ENCODE measurements at regions not wholly inside any gene's neighbourhood (a gene's known extent, or its start where the extent isn't known, plus 50 kb on each side); places are given as distances from the start of the nearest gene placed in this dataset.
A peak's percentile ranks its signal among the peaks of the same experiment; 100 is the strongest.

- DNase-seq (ENCODE audit: low spot score) (peak; percentile 35), ATAC-seq (no peak)
These were observed 126.0 kb upstream of the RET start for GRCh38 chr10:42950606-42951485.

- DNase-seq (ENCODE audit: low spot score) (peak; percentile 48), ATAC-seq (peak; percentile 81)
These were observed 125.2 kb upstream of the RET start for GRCh38 chr10:42951486-42952251.

GRCh38 chr10:42952349-42952748, 124.5 kb upstream of the RET start:
- peak; percentile 49 for DNase-seq (ENCODE audit: low spot score)
- peak; percentile 89 for ATAC-seq

GRCh38 chr10:42952931-42953683, 123.8 kb upstream of the RET start:
- no peak for ATAC-seq
- DNase-seq (ENCODE audit: low spot score) = peak; percentile 32

GRCh38 chr10:42953684-42954674, 122.9 kb upstream of the RET start:
- ATAC-seq = no peak
- DNase-seq (ENCODE audit: low spot score) = peak; percentile 39

GRCh38 chr10:42954766-42955492, 121.9 kb upstream of the RET start:
- DNase-seq (ENCODE audit: low spot score) (peak; percentile 28), ATAC-seq (no peak)

GRCh38 chr10:42955493-42955889, 121.4 kb upstream of the RET start:
- ATAC-seq (no peak), DNase-seq (ENCODE audit: low spot score) (peak; percentile 27)

- no peak for ATAC-seq
- DNase-seq (ENCODE audit: low spot score) = no peak
These were observed 120.8 kb upstream of the RET start for GRCh38 chr10:42956045-42956444.

GRCh38 chr10:42958142-42958868, 118.6 kb upstream of the RET start:
- ATAC-seq = no peak
- peak; percentile 26 for DNase-seq (ENCODE audit: low spot score)

- DNase-seq (ENCODE audit: low spot score) (no peak), ATAC-seq (no peak)
These were observed 117.0 kb upstream of the RET start for GRCh38 chr10:42959833-42960232.

- peak; percentile 27 for DNase-seq (ENCODE audit: low spot score)
- ATAC-seq = no peak
These were observed 116.3 kb upstream of the RET start for GRCh38 chr10:42960491-42960990.

- no peak for ATAC-seq
These were observed 115.7 kb upstream of the RET start for GRCh38 chr10:42960991-42961795.

GRCh38 chr10:42961796-42962109, 115.1 kb upstream of the RET start:
- ATAC-seq (no peak), DNase-seq (ENCODE audit: low spot score) (peak; percentile 30)

More at GRCh38 chr10:42960991-42961795, 115.7 kb upstream of the RET start:
- peak; percentile 26 for DNase-seq (ENCODE audit: low spot score)

GRCh38 chr10:42962110-42962901, 114.6 kb upstream of the RET start:
- peak; percentile 37 for DNase-seq (ENCODE audit: low spot score)
- ATAC-seq = no peak

- ATAC-seq (no peak), DNase-seq (ENCODE audit: low spot score) (peak; percentile 32)
These were observed 114.0 kb upstream of the RET start for GRCh38 chr10:42962902-42963231.

- ATAC-seq = no peak
- DNase-seq (ENCODE audit: low spot score) = no peak
These were observed 113.6 kb upstream of the RET start for GRCh38 chr10:42963312-42963711.

GRCh38 chr10:42969147-42969546, 107.7 kb upstream of the RET start:
- DNase-seq (ENCODE audit: low spot score) = no peak
- no peak for ATAC-seq
